Stomach (tissue), 8 donors: ENCODE measurements at regions not wholly inside any gene's neighbourhood (a gene's known extent, or its start where the extent isn't known, plus 50 kb on each side); places are given as distances from the start of the nearest gene placed in this dataset.

Experiments
- DNase-seq, 2 donors: peaks; one replicate each; pipeline versions ENCODE4 v3.0.0 to v3.0.0-alpha.2; 2013 to 2019
- H3K27ac ChIP-seq, 5 donors: fragments of 200-600 bp in 4 of 5; sonication (generic) in 4 of 5; one replicate each; pipeline ENCODE4 v1.5.1; 2013 to 2019; ENCODE audit warnings: mild to moderate bottlenecking in 1 of 5, moderate library complexity in 1 of 5
- H3K27me3 ChIP-seq, 3 donors: fragments of 200-600 bp; sonication (generic); one replicate each; pipeline ENCODE4 v1.5.1; 2017 to 2019; ENCODE audit warnings: mixed run types in 1 of 3
- H3K36me3 ChIP-seq, 4 donors: fragments of 200-600 bp; sonication (generic); 1 replicate in 3 of 4; 2 replicates in 1 of 4; pipeline ENCODE4 v1.5.1; 2016 to 2019
- H3K4me1 ChIP-seq, 4 donors: fragments of 200-600 bp; sonication (generic); one replicate each; pipeline ENCODE4 v1.5.1; 2016 to 2019
- H3K4me3 ChIP-seq, 4 donors: fragments of 200-600 bp; sonication (generic) in 3 of 4; one replicate each; pipeline ENCODE4 v1.5.1; 2016 to 2019; ENCODE audit warnings: mild to moderate bottlenecking in 1 of 4
- H3K9me3 ChIP-seq, 4 donors: fragments of 200-600 bp; sonication (generic); one replicate each; pipeline ENCODE4 v1.5.1; 2016 to 2019
- EP300 ChIP-seq: sonication (generic); formaldehyde crosslinking; IDR thresholded peaks from one replicate; pipeline ENCODE4 v1.6.1; 2017; ENCODE audit warnings: antibody characterized with exemption
- POLR2A ChIP-seq, 4 donors: fragments of 450-650 bp; IDR thresholded peaks; one replicate each; pipeline ENCODE4 v1.6.1; 2016; ENCODE audit warnings: antibody characterized with exemption in 4 of 4, control low read depth in 2 of 4, mild to moderate bottlenecking in 1 of 4, moderate library complexity in 1 of 4
- POLR2AphosphoS5 ChIP-seq, 3 donors: sonication (generic); formaldehyde crosslinking; IDR thresholded peaks; one replicate each; pipeline ENCODE4 v1.6.1; 2016; ENCODE audit warnings: antibody characterized with exemption in 3 of 3
- WGBS, 5 donors: extraction: QIAGEN DNeasy Blood & Tissue Kit in 3 of 5; methylation state at CpG; one replicate each; pipeline versions ENCODE4 v1.1.5 to v1.1.7; 2013 to 2018; 5-methylcytosine and 5-hydroxymethylcytosine counted together
- intact Hi-C: fragments of 100-400 bp; cut with DNase I; formaldehyde crosslinking; loops from one replicate; pipeline ENCODE4 v1.15.1; 2023; ENCODE audit warnings: low total_unique reads
- TF ChIP-seq, protein P1 (sequence below), 7 experiments: fragments of 450-650 bp in 4 of 7; fragments of 200-600 bp in 3 of 7; sonication (generic) in 3 of 7; IDR thresholded peaks; one replicate each; pipeline ENCODE4 v1.5.1; 2016 to 2019; ENCODE audit warnings: antibody characterized with exemption in 7 of 7, control low read depth in 2 of 7, mild to moderate bottlenecking in 1 of 7
- donor health status: healthy with polysubstance abuse.
- donor health status: Bipolar disorder and iron deficiency.
- donor health status: healthy.

DNA sequence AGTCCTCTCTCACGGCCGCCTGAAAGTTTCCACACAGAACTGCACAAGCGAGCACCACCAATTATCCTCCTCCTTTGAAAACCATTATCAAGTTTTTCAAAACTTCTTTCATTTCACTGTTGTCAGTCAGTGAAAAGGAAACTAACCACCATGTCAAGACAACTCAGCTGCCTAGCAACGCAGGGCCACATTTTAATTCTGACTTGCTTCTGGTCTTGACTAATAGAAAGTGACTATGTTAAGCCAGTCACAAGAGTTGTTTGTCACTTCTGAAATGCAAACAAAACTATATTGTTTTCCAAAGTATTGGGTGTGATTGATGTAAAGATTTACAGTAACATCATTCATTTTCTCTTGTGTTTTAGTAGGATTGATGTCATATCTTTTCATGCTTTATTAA, 612.8 kb upstream of the AGTR1 start:
- Histone ChIP-seq H3K27me3 (no peaks in the 10 kb centered on the region), H3K36me3 (no peaks in the 10 kb centered on the region), H3K4me3 (no peak overlapping the region), H3K27ac (no peak overlapping the region), H3K4me1 (no peaks in the 10 kb centered on the region), H3K9me3 (no peaks in the 10 kb centered on the region)
- 40 to 58% (median 53%) methylated on average over 4 of the region's 4 CpGs for WGBS, 5 donors
- intact Hi-C loops, result no loop called here
- no peak for TF ChIP-seq EP300
- TF ChIP-seq POLR2A (IDR thresholded peaks at IDR 0.05), result no peak
- no peak for DNase-seq

DNA sequence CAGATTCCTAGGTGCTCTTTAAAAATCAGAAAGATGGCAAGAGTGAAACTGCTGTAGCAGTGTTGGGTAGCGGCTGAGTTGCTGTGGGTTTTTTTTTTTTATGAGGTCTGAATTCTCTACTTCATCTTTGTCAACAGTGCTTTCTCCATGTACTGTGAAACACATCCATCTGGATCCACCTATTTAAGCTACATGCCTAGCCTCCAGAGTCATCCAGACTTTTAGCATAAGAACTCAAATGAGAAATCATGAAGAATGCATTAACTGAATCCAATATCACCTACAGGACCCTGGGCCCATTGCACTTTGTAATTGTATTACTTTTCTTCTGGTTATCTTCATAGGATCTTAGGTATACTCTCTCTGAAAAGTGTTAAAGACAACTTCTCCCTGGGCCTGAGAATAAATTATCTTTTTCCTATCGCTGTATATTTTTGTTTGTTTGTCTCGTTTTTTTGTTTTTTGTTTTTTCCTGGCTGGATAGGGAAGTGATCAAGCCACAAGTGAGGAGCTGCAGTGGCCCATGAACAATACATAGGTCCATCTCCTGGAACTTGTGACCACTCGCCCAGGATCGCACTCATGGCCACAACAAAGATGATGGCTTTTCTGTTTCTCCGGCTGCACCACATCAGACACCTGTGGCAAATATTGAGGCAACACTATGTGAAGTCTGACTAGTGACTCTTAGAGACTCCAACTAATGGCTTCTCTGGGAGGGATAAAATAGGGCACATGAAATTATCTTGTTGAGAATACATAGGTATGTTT, 609.9 kb upstream of the AGTR1 start:
- no peaks in the 10 kb centered on the region for H3K9me3 ChIP-seq

DNA sequence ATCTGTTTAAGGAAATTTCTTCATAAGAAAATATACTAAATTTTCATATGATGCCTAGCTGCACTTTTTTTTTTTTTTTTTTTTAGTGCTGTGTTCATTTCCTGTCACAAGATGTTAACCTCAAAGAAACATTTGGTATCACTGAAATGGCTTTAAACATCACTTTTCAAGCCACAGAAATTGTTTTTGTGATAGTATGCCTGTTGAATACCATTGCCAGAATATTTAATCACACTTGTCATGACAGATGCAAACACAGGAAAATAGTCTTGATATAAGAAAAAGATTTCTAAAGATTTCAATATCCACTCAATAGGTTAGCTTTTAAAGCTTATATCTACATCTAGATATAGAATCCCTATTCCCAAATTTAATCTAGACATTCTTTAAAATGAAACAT, 608.5 kb upstream of the AGTR1 start:
- TF ChIP-seq EP300, result no peak
- TF ChIP-seq POLR2AphosphoS5 (IDR thresholded peaks at IDR 0.05), result no peak
- TF ChIP-seq, protein P1, sequence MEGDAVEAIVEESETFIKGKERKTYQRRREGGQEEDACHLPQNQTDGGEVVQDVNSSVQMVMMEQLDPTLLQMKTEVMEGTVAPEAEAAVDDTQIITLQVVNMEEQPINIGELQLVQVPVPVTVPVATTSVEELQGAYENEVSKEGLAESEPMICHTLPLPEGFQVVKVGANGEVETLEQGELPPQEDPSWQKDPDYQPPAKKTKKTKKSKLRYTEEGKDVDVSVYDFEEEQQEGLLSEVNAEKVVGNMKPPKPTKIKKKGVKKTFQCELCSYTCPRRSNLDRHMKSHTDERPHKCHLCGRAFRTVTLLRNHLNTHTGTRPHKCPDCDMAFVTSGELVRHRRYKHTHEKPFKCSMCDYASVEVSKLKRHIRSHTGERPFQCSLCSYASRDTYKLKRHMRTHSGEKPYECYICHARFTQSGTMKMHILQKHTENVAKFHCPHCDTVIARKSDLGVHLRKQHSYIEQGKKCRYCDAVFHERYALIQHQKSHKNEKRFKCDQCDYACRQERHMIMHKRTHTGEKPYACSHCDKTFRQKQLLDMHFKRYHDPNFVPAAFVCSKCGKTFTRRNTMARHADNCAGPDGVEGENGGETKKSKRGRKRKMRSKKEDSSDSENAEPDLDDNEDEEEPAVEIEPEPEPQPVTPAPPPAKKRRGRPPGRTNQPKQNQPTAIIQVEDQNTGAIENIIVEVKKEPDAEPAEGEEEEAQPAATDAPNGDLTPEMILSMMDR (IDR thresholded peaks at IDR 0.05), result no peak
- no peak for TF ChIP-seq POLR2A (IDR thresholded peaks at IDR 0.05)
- no peak overlapping the region for H3K4me3 ChIP-seq
- H3K27ac ChIP-seq, result no peak overlapping the region
- H3K36me3 ChIP-seq, result no peaks in the 10 kb centered on the region
- H3K4me1 ChIP-seq, result no peaks in the 10 kb centered on the region
- no peaks in the 10 kb centered on the region for H3K9me3 ChIP-seq
- intact Hi-C loops, result no loop called here
- DNase-seq, result no peak
- no peaks in the 10 kb centered on the region for H3K27me3 ChIP-seq

More for the DNA sequence above, 609.9 kb upstream of the AGTR1 start:
- no peaks in the 10 kb centered on the region for H3K36me3 ChIP-seq
- H3K4me1 ChIP-seq, result no peaks in the 10 kb centered on the region
- 81 to 89% (median 85%) methylated on average over 6 of the region's 6 CpGs for WGBS, 5 donors
- no peak overlapping the region for H3K27ac ChIP-seq
- no peaks in the 10 kb centered on the region for H3K27me3 ChIP-seq
- DNase-seq, result no peak
- H3K4me3 ChIP-seq, result no peak overlapping the region
- TF ChIP-seq EP300, result no peak
- TF ChIP-seq, protein P1 (IDR thresholded peaks at IDR 0.05), result no peak
- no peak for TF ChIP-seq POLR2AphosphoS5 (IDR thresholded peaks at IDR 0.05)
- no peak for TF ChIP-seq POLR2A (IDR thresholded peaks at IDR 0.05)
- intact Hi-C loops, result no loop called here

DNA sequence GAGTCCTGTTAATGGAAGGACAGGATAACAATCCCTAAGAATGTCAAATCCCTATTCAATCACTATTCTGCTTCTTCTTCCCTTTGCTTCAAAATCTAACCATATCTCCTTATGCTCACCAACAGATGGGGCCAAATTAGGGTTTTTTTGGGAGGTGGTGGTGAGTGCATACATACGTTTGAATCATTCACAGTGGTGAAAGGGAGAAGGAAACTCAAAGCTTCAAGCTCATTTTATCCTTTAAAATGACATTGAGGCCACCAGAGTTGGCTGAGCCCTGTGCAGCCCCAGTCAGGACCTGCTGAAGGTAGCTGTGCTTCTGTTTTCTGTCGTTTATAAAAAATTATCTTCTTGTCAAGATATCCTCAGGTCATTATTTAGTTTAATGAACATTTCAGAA, 607.5 kb upstream of the AGTR1 start:
- Histone ChIP-seq H3K36me3 (no peaks in the 10 kb centered on the region), H3K4me3 (no peak overlapping the region), H3K9me3 (no peaks in the 10 kb centered on the region), H3K27ac (no peak overlapping the region), H3K4me1 (no peaks in the 10 kb centered on the region), H3K27me3 (no peaks in the 10 kb centered on the region)
- intact Hi-C loops, result no loop called here
- 39 to 55% (median 45%) methylated on average over 2 of the region's 2 CpGs for WGBS, 5 donors
- DNase-seq, result no peak
- TF ChIP-seq POLR2A (IDR thresholded peaks at IDR 0.05) (no peak), POLR2AphosphoS5 (IDR thresholded peaks at IDR 0.05) (no peak), EP300 (no peak)
- TF ChIP-seq, protein P1 (IDR thresholded peaks at IDR 0.05), result no peak

DNA sequence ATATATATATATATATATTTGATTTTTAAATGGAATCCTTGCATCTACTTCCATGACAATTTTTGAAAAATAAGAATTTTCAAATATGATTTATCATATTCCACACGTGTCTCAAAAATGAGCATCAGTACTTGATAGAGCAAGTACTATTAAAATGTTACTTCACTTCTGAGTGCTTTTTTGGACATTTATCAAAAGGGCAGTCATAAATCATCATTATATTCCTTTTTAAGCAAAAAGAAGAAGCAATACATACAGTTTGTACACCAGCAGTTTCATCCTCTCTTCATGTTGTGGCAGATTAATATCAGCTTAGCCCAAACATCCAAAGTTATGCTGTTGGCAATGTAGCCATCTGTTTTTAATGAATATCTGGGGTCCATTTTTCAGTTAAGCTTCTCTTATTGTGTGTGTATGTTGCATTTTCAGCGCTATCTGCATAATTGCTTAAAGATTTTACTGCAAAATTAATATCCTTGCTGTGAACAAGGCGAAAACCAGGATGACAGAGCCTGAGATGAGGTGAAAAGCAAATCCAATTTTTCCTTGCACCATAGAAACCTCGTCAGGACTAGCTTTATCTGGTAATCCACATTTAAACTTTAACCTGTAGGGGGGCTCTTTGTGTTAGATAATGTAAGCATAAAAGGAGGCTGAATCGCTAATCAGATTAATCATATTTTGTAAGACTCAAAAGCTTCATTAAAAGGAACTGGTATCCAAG, 604.9 kb upstream of the AGTR1 start:
- H3K36me3 ChIP-seq, result no peaks in the 10 kb centered on the region
- no peak for DNase-seq
- H3K27me3 ChIP-seq, result no peaks in the 10 kb centered on the region
- 57 to 63% (median 59%) methylated on average over 5 of the region's 5 CpGs for WGBS, 5 donors
- H3K4me3 ChIP-seq, result no peak overlapping the region
- no peaks in the 10 kb centered on the region for H3K4me1 ChIP-seq
- no peak for TF ChIP-seq POLR2AphosphoS5 (IDR thresholded peaks at IDR 0.05)
- no peak for TF ChIP-seq POLR2A (IDR thresholded peaks at IDR 0.05)
- TF ChIP-seq, protein P1 (IDR thresholded peaks at IDR 0.05), result no peak
- no peak for TF ChIP-seq EP300
- H3K27ac ChIP-seq, result no peak overlapping the region
- H3K9me3 ChIP-seq, result no peaks in the 10 kb centered on the region
- intact Hi-C loops, result no loop called here
